Ovary (tissue), 3 donors: ENCODE measurements at regions not wholly inside any gene's neighbourhood (a gene's known extent, or its start where the extent isn't known, plus 50 kb on each side); places are given as distances from the start of the nearest gene placed in this dataset.

Experiments
- EP300 ChIP-seq: sonication (generic); formaldehyde crosslinking; IDR thresholded peaks from one replicate; pipeline ENCODE4 v1.6.1; 2017; ENCODE audit warnings: antibody characterized with exemption
- POLR2A ChIP-seq: fragments of 450-650 bp; IDR thresholded peaks from one replicate; pipeline ENCODE4 v1.6.1; 2017; ENCODE audit warnings: antibody characterized with exemption, mild to moderate bottlenecking, moderate library complexity
- TF ChIP-seq, protein P1 (sequence below), 3 donors: fragments of 450-650 bp in 2 of 3; fragments of 200-600 bp in 1 of 3; IDR thresholded peaks; one replicate each; pipeline versions ENCODE4 v1.5.1 to v1.8.0; 2016 to 2022; ENCODE audit warnings: antibody characterized with exemption in 3 of 3, mild to moderate bottlenecking in 1 of 3
- donor health status: DM: no; HTN: no; CAD: no.

DNA sequence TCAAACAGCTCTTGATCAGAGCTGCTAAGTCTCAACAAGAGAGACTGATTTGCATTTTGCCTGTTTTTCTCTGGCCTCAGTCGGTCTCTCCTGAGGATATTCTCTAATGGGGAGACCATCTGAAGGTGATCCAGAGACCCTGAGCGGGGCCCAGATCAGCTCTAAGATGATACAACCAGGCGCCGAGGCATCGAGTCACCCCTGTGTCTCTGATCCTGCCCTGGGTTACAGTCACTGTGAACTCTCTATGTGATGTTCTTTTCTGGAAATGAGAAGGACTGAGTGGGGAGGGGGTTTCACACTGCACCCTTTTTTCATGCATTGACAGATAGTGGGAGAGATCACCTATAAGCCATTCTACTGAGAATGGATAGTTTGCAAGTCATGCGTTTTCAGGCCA lies 247.6 kb upstream of the PWP1 start:
- TF ChIP-seq, protein P1, sequence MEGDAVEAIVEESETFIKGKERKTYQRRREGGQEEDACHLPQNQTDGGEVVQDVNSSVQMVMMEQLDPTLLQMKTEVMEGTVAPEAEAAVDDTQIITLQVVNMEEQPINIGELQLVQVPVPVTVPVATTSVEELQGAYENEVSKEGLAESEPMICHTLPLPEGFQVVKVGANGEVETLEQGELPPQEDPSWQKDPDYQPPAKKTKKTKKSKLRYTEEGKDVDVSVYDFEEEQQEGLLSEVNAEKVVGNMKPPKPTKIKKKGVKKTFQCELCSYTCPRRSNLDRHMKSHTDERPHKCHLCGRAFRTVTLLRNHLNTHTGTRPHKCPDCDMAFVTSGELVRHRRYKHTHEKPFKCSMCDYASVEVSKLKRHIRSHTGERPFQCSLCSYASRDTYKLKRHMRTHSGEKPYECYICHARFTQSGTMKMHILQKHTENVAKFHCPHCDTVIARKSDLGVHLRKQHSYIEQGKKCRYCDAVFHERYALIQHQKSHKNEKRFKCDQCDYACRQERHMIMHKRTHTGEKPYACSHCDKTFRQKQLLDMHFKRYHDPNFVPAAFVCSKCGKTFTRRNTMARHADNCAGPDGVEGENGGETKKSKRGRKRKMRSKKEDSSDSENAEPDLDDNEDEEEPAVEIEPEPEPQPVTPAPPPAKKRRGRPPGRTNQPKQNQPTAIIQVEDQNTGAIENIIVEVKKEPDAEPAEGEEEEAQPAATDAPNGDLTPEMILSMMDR (IDR thresholded peaks at IDR 0.05) = no peak
- TF ChIP-seq POLR2A = no peak
- no peak for TF ChIP-seq EP300
